SKM-1 treated with dmso at 0.1 percent for 144 hours (cell line): ENCODE measurements at regions not wholly inside any gene's neighbourhood (a gene's known extent, or its start where the extent isn't known, plus 50 kb on each side); places are given as distances from the start of the nearest gene placed in this dataset.
"Not testable (repeated sequence)": the region's sequence is repeated elsewhere in the genome, so short reads cannot be mapped to it uniquely, and the experiment has no call there.

Experiments used
- DNase-seq: peaks from one replicate; lab custom pipeline; 2025; ENCODE audit not compliant: unreplicated experiment; lab: John Stamatoyannopoulos, UW

DNA sequence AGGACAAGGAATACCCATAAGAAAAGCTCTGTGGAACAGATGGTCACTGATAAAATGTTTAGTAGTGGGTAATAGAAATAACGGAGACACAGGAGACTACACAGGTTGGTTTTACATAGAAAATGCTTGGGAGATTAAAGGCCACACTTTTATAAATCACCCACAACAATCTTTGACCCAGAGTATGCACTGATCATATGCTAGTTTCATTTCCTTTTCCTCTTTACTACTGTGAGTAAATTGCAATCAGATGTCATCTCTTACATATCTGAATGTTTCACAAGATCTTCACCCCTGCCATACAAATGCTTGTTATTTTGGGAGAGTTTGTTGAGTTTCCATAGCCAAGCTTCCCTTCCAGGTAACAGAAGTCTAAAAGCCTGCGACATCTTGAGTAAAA lies 978.4 kb upstream of the KLHL29 start:
- DNase-seq = peak; percentile 1

DNA sequence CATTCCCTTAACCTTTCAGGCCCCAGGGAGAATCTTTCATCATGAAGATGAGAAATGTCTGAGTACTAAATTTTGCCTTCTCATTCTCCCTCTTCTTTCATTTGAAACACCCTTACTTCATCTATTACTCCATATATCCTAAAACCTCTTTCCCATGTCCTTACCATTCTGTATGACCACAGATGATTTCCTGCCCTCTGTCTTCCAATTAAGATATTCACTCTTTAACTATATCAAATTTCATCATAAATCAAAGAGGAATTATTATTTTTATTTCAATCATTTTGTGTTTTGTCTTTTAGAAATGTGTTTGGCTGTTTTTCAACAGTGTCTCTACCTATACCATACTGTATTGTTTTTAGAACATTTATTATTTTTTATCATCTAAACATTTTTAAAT lies 964.9 kb upstream of the KLHL29 start:
- DNase-seq = no peak

DNA sequence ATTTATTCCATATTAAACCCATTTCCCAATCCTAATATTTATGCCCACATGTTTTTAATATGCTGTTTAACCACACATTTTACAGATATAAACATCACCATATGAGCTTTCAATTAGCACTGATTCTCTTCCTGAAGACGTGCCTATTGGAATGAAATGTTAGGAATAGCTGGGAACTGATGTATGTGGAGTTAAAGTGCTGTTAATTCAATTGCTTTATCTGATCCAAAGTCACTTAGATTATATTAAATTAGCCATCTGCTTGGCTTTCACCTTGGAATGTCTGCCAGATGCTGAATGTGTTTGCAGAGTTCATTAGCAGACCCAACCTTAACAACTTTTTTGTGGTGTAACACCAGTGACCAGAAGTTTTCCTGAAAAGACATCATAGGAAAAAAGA lies 942.9 kb upstream of the KLHL29 start:
- DNase-seq = no peak

DNA sequence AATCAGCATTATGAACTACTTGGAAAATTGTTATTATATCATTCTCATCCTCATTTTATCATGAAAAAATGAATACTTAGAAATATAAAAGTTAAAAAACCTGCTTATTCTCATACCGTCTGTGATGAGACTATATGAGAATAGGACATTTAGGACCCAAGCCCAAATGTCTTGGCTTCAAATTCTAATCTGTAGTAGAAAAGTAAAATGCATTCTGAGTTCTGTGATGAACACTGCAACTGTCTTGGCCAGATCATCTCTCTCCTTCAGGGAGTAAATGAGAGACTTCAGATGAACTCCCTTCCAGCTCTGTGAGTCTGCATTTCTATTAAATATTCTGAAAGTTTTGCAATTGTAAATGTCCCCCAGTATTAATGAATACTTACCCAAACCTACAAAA lies 940.7 kb upstream of the KLHL29 start:
- no peak for DNase-seq

DNA sequence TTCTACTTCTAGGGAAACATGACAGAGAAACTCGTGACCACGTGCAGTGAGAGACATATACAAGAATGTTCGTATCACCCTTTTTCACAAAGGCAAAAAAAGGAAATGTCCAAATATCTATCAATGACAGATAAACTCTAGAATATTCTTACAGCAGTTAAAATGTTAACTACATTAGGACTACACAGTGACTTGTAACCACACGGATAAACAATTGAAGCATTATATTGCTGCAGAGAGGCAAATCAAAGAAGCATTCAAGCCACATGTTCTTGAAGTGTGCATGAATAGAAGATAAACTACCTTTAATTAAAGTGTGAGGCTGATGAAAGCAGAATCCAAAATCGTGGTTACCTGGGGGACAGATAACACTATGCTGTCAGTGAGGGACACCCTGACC lies 935.3 kb upstream of the KLHL29 start:
- no peak for DNase-seq

DNA sequence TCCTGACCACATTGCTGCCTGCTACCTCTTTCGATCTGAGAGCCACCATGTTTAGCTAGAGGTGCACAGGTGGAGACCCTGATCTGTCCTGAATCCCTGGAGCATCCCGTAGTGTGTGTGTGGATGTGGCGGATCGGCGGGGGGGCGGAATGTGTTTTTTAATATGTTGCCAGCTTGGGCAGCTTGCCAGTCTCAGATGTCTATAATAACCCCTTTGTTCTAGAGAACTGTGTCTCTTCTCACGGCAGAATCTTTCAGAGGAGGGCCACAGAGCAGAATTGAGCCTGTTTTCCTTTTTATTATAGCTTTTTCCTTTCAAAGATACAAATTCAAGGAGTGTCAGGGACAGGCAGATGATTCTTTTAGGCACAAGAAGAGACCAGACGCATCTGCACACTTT lies 934.1 kb upstream of the KLHL29 start:
- DNase-seq = no peak

DNA sequence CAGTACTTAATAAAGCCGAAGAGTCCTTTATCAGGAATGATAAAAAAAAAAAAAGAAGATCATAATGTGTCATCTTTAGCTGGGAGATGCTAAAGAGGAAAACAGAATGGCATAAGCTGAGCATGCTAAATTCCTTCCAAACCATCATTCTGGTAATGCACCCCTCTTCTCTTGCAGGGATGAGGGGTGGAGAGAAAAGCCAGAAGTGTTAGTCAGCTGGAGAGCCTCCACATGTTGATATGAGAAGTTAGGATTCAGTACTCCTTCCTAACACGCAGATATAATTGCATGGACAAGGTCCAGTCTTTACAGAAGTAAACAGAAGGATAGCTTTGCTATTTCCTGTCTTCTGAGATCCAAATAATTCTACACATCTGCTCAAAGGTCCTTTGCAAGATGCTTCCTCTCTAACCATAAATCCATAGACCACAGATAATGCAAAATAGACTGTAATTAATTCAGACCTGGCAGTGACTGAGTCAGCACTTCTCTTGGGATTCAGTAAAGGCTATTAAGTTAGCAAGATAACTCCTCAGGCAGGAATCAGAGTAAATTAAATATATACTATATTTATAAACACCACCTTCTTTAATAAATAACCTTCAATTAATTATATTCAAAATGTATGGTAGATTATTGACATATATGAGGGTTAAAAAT lies 930.0 kb upstream of the KLHL29 start:
- no peak for DNase-seq

DNA sequence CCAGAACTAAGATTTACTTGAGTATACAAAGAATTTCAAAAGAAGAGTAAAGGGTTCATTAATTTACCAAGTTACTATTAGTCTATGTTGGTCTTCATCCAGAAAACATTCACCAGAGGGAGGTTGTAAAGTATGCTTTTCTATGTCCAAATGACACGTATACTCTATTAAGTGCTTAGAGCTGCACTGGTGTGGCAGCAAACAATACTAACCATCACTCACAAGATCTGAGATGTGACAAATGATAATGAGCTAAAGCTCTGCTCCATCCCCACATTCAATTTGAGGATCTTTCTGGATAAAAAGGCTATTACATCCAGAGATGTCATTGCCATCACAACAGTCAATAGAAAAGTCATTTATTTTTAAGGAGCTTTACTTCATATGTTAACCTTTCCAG lies 926.5 kb upstream of the KLHL29 start:
- DNase-seq = no peak

DNA sequence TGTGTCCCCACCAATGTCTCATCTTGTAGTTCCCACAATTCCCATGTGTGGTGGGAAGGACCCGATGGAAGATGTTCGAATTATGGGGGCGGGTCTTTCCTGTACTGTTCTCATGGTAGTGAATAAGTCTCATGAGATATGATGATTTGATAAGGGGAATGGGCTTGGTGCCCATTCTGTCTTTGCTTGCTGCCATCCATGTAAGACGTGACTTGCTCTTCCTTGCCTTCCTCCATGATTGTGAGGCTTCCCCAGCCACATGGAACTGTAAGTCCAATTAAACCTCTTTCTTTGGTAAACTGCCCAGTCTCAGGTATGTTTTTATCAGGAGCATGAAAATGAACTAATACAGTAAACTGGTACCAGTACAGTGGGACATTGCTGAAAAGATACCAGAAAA lies 909.9 kb upstream of the KLHL29 start:
- not testable (repeated sequence) for DNase-seq

DNA sequence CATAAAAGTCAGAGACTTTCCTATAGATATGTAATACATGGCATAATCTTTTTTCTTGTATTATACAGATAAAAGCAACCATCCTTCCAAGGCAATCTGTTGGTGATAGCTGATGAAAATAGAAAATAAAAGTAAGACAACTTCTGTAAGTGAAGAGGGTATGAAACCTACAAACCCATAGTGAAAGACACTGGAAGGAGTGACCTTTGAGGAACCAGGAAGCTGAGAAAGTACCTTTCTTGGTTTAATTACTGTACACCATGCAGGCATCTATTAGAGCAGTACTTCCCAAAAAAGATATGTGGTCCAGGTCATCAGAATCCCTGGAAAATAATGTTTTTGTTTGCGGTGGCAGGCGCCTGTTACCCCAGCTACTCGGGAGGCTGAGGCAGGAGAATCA lies 906.6 kb upstream of the KLHL29 start:
- no peak for DNase-seq

DNA sequence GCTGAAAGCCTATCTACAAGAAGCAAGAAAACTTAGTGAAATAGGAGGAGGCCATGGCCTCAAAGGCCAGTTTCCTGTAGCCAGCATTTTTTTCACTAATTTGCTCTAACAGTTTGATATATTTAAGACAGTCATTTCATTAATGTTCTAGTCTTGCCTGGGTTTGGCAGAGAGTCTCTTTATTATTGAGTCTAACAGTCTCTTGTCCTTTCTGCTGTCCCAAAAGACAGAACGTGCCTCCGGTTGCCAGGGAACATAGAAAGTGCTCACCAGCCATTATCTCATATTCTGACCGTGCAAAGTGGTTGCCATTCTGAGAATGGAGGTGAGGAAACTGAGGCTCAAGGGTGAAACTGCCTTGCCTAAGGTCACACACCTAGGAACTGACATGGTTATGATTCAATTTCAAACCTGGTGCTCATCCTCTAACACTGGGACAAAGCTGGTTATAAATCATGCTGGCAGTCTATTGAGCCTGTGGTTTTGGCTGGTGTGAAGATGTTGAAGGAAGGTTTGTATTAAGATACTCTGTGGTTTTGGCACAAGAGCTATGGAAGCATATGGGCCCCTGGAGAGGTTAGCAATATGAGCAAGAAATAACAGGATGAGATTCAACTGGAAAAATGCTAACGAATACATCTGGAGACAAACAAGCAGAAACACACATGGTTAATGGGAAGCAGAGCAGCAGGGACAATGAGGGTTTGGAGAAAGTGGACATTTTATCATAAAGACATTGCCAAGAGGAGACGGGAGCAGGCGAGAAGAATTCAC lies 903.3 kb upstream of the KLHL29 start:
- DNase-seq = no peak

DNA sequence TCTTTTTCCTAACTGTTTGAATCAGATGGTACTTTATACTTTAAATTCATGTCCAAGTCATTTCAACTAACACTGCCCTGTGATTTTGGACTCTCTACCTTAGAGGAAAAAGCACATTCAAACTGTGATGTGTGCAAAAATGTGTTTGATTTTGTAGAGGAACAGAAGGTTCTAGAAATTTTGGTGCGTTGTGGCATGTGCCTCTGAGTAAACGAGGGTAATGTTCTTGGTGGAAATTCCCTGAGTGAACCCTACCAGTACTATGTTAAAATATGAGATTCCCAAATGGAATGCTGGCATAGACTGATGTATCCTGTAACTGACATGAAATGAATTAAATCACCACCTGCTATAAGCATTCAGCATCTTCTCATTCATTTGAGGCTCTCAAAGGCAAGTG lies 901.9 kb upstream of the KLHL29 start:
- no peak for DNase-seq

DNA sequence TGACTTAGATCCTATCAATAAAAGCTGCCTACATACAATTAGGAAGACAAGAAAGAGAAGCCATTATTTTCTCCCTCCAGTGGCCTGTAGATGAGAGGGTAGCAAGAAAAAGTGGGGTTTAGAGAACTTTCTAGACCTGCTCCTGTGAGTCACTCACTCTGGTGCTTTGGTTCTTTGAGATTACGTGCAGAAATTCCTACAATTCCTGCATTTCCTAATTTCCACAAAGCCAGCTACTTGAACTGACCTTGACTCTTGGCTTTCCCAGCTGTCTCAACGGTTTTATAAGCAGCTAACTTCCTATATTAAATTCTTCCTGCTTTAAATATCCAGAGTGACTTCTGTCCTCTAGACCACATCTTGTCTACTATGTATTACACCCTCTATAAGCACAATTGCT lies 899.5 kb upstream of the KLHL29 start:
- no peak for DNase-seq

DNA sequence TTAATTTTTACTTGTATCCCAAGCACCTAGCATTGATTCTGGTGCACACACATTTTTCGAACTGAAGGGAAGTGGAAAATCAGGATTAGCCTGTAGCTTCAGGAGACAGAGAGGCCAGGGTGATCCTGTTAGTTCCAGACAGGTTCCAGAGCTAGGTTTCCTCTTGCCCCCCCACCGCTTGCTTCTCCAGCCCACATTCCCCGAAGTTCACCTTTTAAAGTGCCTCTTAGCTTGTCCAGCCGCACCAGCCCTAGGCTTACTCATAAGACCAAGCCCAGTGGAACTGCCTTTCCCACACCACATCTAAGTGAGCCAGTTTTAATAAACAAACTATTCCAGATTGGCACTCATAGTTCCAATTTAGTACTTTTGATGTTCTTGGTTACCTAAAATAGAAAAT lies 898.6 kb upstream of the KLHL29 start:
- no peak for DNase-seq

DNA sequence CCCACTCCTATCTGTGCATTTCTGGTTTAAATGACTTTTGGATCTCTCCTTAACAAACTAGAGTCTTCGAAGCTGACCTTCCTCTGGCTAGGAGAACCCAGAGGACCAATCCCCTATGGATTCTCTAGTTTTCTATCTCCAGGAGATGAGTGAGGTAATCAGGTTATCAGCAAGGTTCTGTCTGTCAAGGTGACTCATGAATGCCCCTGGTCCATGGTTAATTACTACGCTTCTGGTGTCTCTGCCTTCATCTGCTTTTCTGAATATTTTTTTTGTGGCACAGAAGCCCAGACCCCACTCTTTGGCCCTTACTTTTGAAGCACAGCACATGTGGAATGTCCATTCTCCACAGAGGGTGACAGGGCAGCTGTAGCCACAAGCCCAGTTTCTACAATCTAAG lies 897.9 kb upstream of the KLHL29 start:
- DNase-seq = no peak

DNA sequence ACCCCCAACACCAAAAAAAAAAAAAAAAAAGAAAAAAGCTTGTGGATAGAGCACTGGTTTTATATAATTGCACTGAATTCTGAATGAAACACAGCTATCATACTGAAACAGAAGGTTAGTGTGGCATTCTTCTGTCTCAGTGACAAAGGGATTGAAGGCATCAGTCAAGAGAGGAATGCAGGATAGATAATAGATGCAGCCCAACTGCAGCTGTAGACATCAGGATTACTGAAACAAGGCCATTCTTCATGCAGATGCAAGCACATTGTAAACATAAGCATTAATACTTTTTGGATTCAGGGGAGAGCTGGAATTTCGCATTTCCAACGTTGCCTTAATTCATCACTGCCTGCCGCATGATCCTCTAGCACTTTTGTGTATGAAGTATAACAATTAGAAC lies 897.4 kb upstream of the KLHL29 start:
- no peak for DNase-seq

DNA sequence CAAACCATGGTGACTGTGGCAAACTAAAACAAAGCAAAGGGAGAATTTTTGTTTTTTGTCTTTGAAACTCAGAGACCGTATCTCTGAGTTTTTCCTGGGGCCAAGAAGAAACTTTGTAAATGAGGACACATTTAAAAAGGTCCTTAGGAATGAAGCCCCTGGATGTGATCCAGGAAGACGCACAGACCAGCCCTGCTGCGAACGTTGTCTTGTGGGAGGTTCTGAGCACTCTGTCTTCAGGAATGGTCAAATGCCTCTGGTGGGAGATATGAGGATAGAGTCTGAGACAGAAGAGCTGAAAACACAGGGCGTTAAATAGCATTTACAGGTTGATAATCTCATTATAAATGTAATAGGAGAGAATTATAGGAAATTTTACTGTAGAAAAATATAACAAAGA lies 893.5 kb upstream of the KLHL29 start:
- DNase-seq = no peak

DNA sequence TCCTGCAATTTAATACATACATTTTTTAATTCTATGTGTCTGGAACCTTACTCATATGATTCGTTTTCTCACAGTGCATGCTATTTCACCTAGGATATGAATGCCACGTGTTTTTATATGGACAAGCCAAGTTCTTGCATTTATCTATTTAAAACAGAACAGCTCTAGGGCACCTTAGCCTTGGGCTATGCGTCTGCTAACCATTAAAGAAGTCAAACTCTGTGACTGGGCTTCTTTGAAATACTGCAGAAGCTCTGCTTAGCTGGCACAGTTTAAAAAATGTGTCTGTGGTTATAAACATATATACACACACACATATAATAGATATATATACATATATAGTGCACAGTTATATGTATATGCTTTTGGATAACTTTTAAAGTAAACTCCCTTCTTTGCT lies 890.8 kb upstream of the KLHL29 start:
- no peak for DNase-seq

DNA sequence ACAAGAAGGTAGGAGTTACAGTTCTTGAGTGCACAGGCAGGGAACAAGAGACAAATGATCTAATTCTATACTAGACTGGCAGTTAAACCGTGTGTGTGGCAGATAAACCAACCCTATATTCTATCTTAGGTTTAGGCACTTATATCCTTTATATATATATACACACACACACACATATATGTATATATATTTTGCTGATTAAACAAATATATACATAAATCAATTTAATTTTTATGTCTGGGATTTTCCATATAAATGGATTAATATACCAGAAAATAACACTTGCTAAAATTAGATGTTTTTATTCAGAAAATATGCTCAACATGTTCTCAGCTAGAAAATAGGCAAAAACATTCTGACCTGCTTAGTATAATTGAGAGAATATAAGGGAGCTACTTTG lies 887.9 kb upstream of the KLHL29 start:
- no peak for DNase-seq

DNA sequence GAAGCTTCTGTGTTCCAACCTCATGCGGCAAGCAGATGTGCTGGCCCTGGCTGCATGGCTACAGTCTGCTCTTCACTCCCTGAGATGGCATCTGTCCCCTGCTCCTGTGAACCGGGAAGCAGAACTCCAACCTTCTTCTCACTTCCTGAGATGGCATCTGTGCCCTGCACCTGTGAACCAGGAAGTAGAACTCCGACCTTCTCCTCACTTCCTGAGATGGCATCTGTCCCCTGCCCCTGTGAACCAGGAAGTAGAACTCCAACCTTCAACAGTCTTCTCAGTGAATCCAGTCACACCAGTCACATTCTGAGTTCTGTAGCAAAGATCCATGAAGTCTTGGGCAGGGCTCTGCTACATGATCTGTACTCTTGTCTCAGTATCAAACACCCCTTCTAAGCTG lies 887.2 kb upstream of the KLHL29 start:
- no peak for DNase-seq

DNA sequence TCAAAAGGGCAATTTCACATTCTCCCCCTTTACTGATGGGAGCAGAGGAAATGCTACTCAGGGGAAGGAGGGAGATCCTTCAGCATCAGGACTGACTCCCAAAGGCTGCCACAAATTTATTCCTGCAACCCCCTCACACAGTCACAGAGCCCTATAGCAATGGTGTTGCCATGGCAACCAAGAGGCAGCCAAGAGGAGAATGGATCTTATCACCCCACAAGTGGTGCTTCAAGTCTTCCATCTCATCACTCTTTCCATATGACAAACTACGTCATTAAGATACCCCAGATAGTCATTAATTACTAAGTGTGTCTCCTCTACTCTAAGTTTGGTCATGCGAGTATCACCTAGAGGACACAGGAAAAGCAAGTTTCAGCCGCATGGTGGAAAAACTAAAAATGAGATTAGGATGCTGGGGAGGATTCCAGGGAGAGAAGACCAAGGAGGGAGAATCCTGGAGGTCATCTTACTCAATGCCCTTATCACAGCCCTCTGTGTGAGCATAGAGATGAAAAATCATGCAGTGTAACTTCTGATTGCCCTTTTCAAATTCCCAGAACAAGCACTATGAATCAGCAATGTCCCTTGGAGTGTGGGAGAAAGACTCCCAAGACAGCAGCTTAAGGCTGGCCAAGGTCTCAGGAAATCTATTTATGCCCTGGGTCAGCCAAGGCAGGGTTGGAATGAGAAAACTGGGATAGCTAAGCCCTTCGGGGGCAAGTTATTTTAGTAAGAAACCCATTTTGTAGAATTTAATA lies 885.7 kb upstream of the KLHL29 start:
- no peak for DNase-seq

DNA sequence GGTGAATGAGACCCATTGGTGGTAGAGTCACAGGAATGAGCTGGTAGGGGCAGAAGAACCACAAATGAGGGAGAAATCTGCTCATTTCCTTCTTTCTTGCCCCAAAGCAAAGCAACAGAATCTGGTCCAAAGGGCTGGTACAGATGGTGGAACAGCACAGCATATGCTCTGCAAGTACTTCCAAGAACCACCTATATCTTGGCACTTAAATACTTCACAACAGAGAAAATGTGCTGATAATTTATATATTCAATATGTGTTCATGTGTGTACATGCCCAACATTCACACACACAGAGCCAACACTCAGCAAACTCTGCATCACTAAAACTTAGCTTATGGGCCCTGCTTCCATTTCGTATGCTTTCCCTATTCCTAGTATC lies 884.4 kb upstream of the KLHL29 start:
- DNase-seq = no peak
